ENCODE measurements at regions not wholly inside any gene's neighbourhood (a gene's known extent, or its start where the extent isn't known, plus 50 kb on each side); places are given as distances from the start of the nearest gene placed in this dataset.

GRCh38 chr2:239608723-239609122 is 207.9 kb upstream of the HDAC4 start:
- ATAC-seq (no peak), DNase-seq (no peak)
- intact Hi-C loops (cut with micrococcal nuclease), result no loop called here

GRCh38 chr2:239608260-239608659 is 207.4 kb upstream of the HDAC4 start:
- intact Hi-C loops (cut with micrococcal nuclease), result no loop called here
- ATAC-seq, result no peak
- DNase-seq, result no peak

GRCh38 chr2:239607517-239608191 is 206.8 kb upstream of the HDAC4 start:
- intact Hi-C loops (cut with micrococcal nuclease), result no loop called here
- DNase-seq (no peak), ATAC-seq (no peak)

- DNase-seq (no peak), ATAC-seq (no peak)
- intact Hi-C loops (cut with micrococcal nuclease), result no loop called here
Measured at GRCh38 chr2:239606741-239607516, 206.1 kb upstream of the HDAC4 start.

GRCh38 chr2:239605976-239606375 is 205.2 kb upstream of the HDAC4 start:
- intact Hi-C loops (cut with micrococcal nuclease), result no loop called here
- DNase-seq (no peak), ATAC-seq (no peak)

- DNase-seq (no peak), ATAC-seq (no peak)
- intact Hi-C loops (cut with micrococcal nuclease), result no loop called here
Measured at GRCh38 chr2:239605409-239605808, 204.6 kb upstream of the HDAC4 start.

- ATAC-seq (no peak), DNase-seq (no peak)
- intact Hi-C loops (cut with micrococcal nuclease), result no loop called here
Measured at GRCh38 chr2:239604861-239605260, 204.0 kb upstream of the HDAC4 start.

- no peak for DNase-seq
- no peak for ATAC-seq
- intact Hi-C loops (cut with micrococcal nuclease), result no loop called here
Measured at GRCh38 chr2:239603411-239604356, 202.9 kb upstream of the HDAC4 start.

- intact Hi-C loops (cut with micrococcal nuclease), result no loop called here
- ATAC-seq (no peak), DNase-seq (no peak)
Measured at GRCh38 chr2:239602290-239603282, 201.8 kb upstream of the HDAC4 start.

GRCh38 chr2:239601880-239602279 is 201.1 kb upstream of the HDAC4 start:
- ATAC-seq, result no peak
- intact Hi-C loops (cut with micrococcal nuclease), result no loop called here
- DNase-seq, result no peak

GRCh38 chr2:239601201-239601851 is 200.5 kb upstream of the HDAC4 start:
- intact Hi-C loops (cut with micrococcal nuclease), result no loop called here
- ATAC-seq, result no peak
- DNase-seq, result no peak

GRCh38 chr2:239600650-239601049 is 199.8 kb upstream of the HDAC4 start:
- ATAC-seq (no peak), DNase-seq (no peak)
- intact Hi-C loops (cut with micrococcal nuclease), result no loop called here

GRCh38 chr2:239600001-239600593 is 199.3 kb upstream of the HDAC4 start:
- intact Hi-C loops (cut with micrococcal nuclease), result no loop called here
- DNase-seq, result no peak

GRCh38 chr2:239599299-239599698 is 198.5 kb upstream of the HDAC4 start:
- DNase-seq (no peak), ATAC-seq (no peak)
- intact Hi-C loops (cut with micrococcal nuclease), result no loop called here

More at GRCh38 chr2:239600001-239600593, 199.3 kb upstream of the HDAC4 start:
- ATAC-seq, result no peak

GRCh38 chr2:239598732-239599090 is 197.9 kb upstream of the HDAC4 start:
- intact Hi-C loops (cut with micrococcal nuclease), result no loop called here
- no peak for DNase-seq
- ATAC-seq, result no peak

- DNase-seq (no peak), ATAC-seq (no peak)
- intact Hi-C loops (cut with micrococcal nuclease), result no loop called here
Measured at GRCh38 chr2:239598011-239598731, 197.4 kb upstream of the HDAC4 start.

GRCh38 chr2:239597216-239597615 is 196.4 kb upstream of the HDAC4 start:
- intact Hi-C loops (cut with micrococcal nuclease), result no loop called here
- ATAC-seq (no peak), DNase-seq (no peak)

Measured in left ventricle myocardium superior (tissue), 1 donor.